Mesenteric fat pad (tissue), 1 donor: ENCODE measurements at regions not wholly inside any gene's neighbourhood (a gene's known extent, or its start where the extent isn't known, plus 50 kb on each side); places are given as distances from the start of the nearest gene placed in this dataset.

Source experiments
- DNase-seq: peaks from one replicate; pipeline ENCODE4 v3.0.0-alpha.2; 2020; ENCODE audit warnings: low spot score
- donor health status: DM: yes; HTN: yes; CAD: no.

DNA sequence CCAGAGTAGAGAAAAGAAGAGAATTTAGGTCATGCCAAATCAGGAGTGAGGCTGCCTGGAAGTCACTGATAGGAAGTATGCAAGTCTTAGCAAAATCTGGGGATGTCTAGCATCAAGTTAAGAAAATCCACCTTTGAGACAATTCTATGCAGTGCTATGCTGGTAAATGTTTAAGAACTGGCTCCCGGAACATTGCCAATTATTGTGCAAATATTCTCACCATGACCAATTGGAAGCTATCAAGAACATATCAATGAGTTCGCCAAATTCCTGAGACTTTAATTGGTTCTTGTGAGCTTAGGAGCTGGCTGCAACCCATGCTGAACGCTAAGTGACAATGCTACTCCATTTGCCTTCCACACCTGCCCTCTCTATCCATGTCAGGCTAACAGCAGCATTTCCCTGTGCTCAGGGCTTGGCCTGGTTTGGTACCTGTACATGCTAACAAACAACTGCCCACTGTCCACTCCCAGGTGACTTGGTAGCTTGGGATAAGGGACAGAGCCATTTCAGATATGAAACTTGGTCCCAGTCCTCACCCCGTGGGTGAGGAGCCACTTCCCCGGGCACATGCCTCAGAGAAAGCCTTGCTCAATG lies 172.9 kb upstream of the KLHL29 start:
- DNase-seq = no peak

GRCh38 chr2:23213196-23213595 lies 171.8 kb upstream of the KLHL29 start:
- DNase-seq = no peak

- no peak for DNase-seq
Observed at GRCh38 chr2:23215016-23215415, 170.0 kb upstream of the KLHL29 start.

DNA sequence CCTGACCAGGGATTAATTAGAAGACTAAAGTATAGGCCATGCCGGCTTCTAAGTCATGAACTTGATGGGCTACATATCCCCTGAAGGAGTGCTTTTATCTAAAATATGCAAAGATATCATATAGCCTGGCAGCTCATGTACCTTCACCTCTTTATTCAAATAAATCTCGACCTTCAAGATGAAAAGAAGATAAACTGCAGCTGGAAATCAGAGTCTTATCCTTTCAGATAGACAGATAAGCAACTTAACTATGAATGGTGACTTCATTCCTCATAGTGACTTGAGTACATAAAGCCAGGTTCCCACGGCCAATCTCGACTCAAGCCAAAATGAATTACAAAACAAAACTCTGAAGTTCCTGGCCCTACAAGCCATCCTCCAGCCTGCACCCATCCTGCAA lies 165.3 kb upstream of the KLHL29 start:
- DNase-seq = no peak

- DNase-seq = no peak
Observed at GRCh38 chr2:23220513-23221094, 164.4 kb upstream of the KLHL29 start.

DNA sequence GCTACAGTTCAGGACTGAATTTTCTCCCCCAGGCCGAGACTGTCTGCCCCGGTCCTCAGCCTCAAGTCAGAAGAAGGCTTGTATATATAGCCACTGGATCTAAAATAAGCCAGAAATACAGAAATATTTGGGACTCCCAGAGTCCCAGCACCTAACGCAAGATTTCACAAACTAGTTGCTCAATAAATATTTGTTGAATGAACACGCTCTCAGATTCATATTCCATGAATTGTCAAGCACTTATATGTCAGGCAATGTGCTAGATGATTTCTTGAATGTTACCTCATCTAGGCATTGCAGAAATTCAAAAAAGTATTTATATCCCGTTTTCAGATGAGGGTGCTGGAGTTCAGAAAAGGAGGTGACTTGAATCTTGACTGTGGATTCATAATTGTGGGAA lies 163.7 kb upstream of the KLHL29 start:
- DNase-seq = no peak

GRCh38 chr2:23221901-23222300 lies 163.1 kb upstream of the KLHL29 start:
- DNase-seq = no peak

GRCh38 chr2:23230885-23231284 lies 154.1 kb upstream of the KLHL29 start:
- DNase-seq = no peak

GRCh38 chr2:23231865-23232264 lies 153.1 kb upstream of the KLHL29 start:
- DNase-seq = no peak

DNA sequence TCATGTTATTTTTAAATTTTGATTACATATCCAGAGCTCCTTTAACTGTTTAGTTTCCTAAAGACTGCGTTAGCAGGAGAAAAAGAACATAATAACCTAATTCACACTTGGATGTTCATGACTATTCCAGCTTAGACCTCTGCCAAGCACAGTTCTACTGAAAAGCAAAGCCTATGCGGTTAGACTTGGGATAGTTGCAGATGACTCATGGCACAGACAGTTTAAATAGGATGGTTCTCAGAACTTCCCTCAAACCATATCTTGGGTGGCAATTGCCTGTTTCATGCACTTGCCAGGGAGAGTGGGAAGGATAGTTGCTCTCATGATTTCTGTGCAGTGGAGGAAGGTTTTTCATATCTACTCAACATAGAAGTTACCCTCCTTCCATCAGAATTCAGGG lies 149.7 kb upstream of the KLHL29 start:
- DNase-seq = no peak

- no peak for DNase-seq
Observed at GRCh38 chr2:23235736-23236135, 149.2 kb upstream of the KLHL29 start.

DNA sequence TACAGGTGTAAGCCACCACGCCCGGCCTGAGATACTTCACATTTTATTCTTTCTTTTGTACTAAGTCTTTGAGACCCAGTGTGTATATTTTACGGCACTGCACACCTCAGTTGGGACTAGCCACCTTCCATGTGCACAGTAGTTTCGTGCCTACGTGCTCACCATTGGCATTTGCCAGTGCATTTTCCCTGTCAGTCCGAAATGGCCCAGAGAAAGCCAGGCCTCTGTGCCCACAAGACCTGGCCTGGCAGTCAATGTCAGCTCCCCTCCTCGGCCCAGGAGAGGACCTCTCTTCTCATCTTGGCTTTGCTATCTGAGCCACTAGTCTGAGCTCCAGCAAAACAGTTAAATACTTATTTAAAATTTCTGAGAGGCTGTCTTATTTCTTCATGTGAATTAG lies 147.8 kb upstream of the KLHL29 start:
- DNase-seq = no peak

DNA sequence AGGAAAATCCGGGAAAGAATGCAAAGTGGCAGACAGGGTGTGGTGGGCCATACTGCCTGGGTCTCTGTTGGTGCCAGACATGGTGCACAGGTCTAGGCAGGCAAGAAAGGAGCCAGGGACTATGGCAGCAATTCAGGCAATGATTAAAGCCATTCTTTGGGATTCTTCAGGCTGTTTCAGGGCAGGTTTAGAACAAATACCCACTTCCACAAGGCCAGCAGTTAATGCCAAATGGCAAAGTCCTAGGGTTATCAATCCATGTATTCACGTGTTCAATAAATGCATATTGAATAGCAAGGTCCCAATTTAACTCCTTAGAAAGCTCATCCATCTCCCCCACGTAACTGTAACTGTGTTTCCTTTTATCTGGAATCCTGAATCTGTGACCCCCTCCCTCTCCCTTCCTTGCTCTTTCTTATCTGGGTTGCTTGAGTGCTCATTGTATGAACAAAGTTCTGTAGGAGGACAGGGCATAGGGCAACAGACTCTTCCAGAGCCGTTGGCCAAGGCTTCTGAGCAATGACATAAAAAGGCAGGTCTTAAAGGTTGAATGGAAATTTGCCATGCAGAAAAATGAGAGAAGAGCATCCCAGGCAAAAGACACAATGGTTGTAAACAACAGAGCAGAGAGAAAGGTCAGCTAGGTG lies 146.8 kb upstream of the KLHL29 start:
- no peak for DNase-seq

DNA sequence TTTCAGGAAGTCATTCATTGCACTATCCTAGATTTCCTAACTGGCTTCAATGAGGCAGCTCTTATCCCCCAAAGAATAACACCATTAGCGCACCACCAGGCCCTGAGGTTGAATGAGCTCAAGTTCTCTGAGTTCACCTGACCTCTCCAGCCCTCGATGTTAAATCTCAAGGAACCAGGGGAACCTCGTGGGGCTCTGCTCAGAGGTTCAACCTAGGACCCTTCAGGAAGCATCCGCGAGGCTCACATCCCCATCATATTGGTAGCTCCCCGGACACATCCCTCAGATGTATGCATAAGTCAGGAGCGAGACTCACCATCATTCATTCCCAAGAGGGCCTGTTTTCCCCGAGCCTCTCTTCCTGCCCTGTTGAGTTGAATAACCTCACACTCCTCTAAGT lies 145.6 kb upstream of the KLHL29 start:
- DNase-seq = no peak

DNA sequence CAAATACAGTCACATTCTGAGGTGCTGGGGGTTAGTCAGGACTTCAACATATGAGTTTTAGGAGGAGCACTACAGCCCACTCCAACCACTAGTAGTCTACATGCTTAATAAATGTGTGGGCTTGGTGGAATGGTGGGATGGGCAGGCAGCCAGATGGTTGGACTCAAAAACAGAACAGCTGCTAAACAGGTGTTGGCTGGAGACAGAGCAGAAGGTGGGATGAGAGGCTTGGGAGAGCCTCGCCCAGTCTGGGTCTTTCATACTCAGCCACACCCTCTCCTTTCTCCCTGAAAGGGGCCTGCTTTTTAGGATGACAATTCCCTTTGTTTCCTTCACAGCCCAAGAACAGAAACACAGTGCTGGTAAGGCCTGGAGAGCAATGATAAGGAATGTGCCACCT lies 143.9 kb upstream of the KLHL29 start:
- DNase-seq = no peak

DNA sequence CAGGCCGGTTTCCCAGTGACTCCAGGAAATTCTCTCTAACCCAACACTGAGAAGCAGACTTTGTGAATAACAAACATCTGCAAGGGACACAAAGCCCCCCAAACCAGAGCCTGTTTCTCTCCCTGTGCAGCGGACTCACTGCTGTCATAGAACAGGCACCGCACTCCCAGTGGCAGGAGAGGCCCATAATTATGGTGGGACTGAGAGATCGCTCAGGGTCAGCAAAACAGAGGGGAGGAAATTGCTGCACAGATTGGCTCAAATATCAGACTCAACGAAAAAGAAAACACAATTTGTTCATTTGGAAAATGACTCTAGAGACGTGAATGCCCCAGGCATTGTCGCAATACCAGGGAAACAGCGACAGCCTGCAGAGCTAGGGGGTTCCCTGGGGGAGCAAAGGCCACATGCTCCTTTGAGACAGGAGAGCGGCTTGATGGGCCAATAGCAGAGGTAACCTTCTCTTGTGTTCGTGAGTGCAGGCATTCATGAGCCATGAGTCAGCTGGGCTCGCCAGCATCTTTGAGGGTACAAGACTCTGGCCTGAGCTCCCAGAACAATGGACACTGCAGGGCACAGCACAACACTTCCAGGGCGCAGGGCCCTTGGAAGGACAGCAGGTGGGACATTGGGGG lies 143.3 kb upstream of the KLHL29 start:
- no peak for DNase-seq

- DNase-seq = no peak
Observed at GRCh38 chr2:23243073-23243659, 141.8 kb upstream of the KLHL29 start.

DNA sequence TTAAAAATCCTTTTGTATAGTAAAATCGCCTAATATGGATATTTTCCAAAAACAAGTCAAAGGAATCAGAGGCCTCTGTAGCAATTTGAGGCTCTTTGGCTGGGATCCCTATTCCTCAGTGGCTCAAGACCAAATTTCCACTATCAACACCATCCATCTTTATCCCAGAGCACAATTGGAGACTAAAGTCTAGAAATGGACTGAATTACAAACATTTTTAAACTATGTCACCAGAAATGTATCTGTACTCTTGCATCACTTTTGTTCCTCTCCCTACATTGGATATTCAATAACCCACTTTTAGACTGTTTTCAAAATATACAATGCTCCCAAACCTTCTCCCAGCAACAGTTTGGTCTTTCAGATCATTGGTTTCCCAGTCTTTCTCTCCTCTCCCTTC lies 140.4 kb upstream of the KLHL29 start:
- DNase-seq = no peak

DNA sequence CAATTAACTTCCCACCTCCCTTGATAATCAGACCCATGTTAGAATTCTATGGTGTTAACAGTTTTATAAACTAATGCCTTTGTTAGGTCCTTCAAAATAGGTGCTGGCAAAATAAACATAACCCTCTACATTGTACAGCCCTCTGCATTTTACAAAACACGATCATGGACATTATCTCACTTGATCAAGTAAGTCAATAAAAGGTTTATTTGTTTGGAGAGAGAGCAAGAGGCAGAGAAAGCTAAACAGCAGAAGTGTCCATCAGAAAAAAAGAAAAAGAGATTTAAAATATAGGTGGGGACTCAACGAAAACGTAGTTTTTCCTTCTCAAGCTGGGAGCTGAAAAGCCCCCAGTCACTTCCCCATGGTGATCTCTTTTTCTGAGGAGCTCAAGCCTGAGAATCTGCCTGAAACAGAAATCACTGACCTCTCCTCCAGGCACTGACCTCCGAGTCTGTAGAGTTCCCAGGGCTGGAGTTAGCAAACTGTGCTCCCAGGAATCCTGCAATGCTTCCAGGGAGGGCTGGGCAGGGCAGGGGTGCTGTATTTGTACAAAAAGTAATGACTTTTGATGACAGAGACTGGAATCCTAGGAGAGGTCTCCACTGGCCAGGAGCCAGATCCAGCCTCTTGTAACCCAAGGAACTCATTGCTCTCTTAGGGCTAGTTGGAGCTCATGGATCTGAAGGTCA lies 137.8 kb upstream of the KLHL29 start:
- DNase-seq = no peak

DNA sequence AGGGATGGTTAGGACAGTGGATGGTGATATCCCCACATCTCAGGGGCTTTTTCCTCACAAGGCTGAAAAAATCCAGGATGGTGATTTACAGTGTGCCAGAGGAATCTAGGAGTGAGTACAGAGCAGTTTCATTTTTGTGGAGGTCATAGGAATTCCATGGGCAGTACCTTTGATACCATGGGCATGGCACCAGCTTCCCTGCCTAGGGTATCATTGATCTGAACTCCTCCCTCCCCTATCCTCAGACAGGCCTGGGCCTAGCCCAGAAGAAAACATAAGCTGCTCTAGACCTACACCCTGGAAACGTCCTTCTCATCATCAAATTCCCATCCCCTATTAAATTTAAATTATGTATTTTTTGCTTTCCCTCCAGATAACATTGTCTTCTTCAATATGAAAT lies 136.3 kb upstream of the KLHL29 start:
- DNase-seq = no peak

DNA sequence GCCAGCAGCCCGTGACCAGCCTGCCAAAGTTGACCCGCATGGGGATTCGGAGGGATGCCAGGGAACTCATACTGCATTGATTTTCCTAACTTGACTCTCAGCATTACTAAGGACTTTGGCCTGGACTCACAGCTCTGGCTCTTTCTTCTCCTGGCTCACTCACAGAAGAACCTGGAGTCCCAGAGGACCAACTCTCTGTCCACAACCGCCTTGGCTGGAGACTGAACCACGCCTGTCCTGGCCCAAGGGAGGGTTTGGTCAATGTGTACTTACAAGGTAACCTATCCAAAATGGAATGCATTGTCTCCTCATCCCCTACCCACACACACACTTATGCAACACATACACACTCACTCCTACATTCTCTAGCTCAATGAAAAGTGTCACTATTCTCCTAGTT lies 135.6 kb upstream of the KLHL29 start:
- DNase-seq = peak; percentile 72

GRCh38 chr2:23250371-23250770 lies 134.6 kb upstream of the KLHL29 start:
- no peak for DNase-seq
